CMK (cell line): ENCODE measurements at regions not wholly inside any gene's neighbourhood (a gene's known extent, or its start where the extent isn't known, plus 50 kb on each side); places are given as distances from the start of the nearest gene placed in this dataset.
A peak's percentile ranks its signal among the peaks of the same experiment; 100 is the strongest.

Experiments
- DNase-seq: peaks from one replicate; pipeline ENCODE4 v3.0.0-alpha.2; 2010; ENCODE audit warnings: low read depth

- DNase-seq: no peak
These were observed 153.3 kb downstream of the TOMM20 start for GRCh38 chr1:234975122-234975940.

GRCh38 chr1:234973426-234974250 is 155.0 kb downstream of the TOMM20 start:
- DNase-seq: no peak

- DNase-seq: no peak
These were observed 156.0 kb downstream of the TOMM20 start for GRCh38 chr1:234972411-234973191.

GRCh38 chr1:234971586-234972297 is 156.9 kb downstream of the TOMM20 start:
- DNase-seq: no peak

GRCh38 chr1:234970731-234971476 is 157.7 kb downstream of the TOMM20 start:
- DNase-seq: no peak

- DNase-seq: no peak
These were observed 158.3 kb downstream of the TOMM20 start for GRCh38 chr1:234970401-234970730.

- DNase-seq: no peak
These were observed 158.8 kb downstream of the TOMM20 start for GRCh38 chr1:234969581-234970400.

- no peak for DNase-seq
These were observed 159.6 kb downstream of the TOMM20 start for GRCh38 chr1:234969011-234969441.

- DNase-seq: no peak
These were observed 160.2 kb downstream of the TOMM20 start for GRCh38 chr1:234968451-234968850.

GRCh38 chr1:234967121-234967520 is 161.5 kb downstream of the TOMM20 start:
- DNase-seq: no peak

GRCh38 chr1:234965111-234965510 is 163.5 kb downstream of the TOMM20 start:
- DNase-seq: no peak

GRCh38 chr1:234963904-234964702 is 164.5 kb downstream of the TOMM20 start:
- DNase-seq: no peak

GRCh38 chr1:234963180-234963903 is 165.3 kb downstream of the TOMM20 start:
- peak; percentile 86 for DNase-seq

GRCh38 chr1:234962340-234962989 is 166.2 kb downstream of the TOMM20 start:
- peak; percentile 94 for DNase-seq

GRCh38 chr1:234961456-234962339 is 166.9 kb downstream of the TOMM20 start:
- no peak for DNase-seq

GRCh38 chr1:234960722-234961455 is 167.7 kb downstream of the TOMM20 start:
- DNase-seq: no peak
